ENCODE measurements at regions not wholly inside any gene's neighbourhood (a gene's known extent, or its start where the extent isn't known, plus 50 kb on each side); places are given as distances from the start of the nearest gene placed in this dataset.

- TF ChIP-seq CBX2 (IDR thresholded peaks at IDR 0.05; ENCODE audit: low read depth, low read length) (no peak), CBX2 (CRISPR knock-in tag; IDR thresholded peaks at IDR 0.05; ENCODE audit: low read depth) (no peak), ELF4 (CRISPR knock-in tag; IDR thresholded peaks at IDR 0.05; ENCODE audit: borderline replicate concordance) (no peak)
These were observed 244.8 kb downstream of the DUSP10 start for GRCh38 chr1:221497046-221497445.

Data from HepG2 (cell line).